ENCODE measurements at regions not wholly inside any gene's neighbourhood (a gene's known extent, or its start where the extent isn't known, plus 50 kb on each side); places are given as distances from the start of the nearest gene placed in this dataset.

- TF ChIP-seq MGA (IDR thresholded peaks at IDR 0.05) (no peak), MIER1 (IDR thresholded peaks at IDR 0.05; ENCODE audit: low read depth) (no peak), RREB1 (CRISPR knock-in tag; IDR thresholded peaks at IDR 0.05) (no peak), HIVEP1 (CRISPR knock-in tag; IDR thresholded peaks at IDR 0.05) (no peak), ZBTB49 (CRISPR knock-in tag; IDR thresholded peaks at IDR 0.05; ENCODE audit: borderline replicate concordance) (no peak), BRD4 (IDR thresholded peaks at IDR 0.05) (no peak), GATA2 (CRISPR knock-in tag; IDR thresholded peaks at IDR 0.05) (no peak), MXD1 (CRISPR knock-in tag; IDR thresholded peaks at IDR 0.05; ENCODE audit: borderline replicate concordance, poor library complexity, severe bottlenecking) (no peak)
Measured at GRCh38 chr16:72406390-72406789, 234.4 kb upstream of the PMFBP1 start (continued).

Measured in K562 (cell line).